ENCODE measurements at regions not wholly inside any gene's neighbourhood (a gene's known extent, or its start where the extent isn't known, plus 50 kb on each side); places are given as distances from the start of the nearest gene placed in this dataset.
"Not testable (repeated sequence)": the region's sequence is repeated elsewhere in the genome, so short reads cannot be mapped to it uniquely, and the experiment has no call there.

DNA sequence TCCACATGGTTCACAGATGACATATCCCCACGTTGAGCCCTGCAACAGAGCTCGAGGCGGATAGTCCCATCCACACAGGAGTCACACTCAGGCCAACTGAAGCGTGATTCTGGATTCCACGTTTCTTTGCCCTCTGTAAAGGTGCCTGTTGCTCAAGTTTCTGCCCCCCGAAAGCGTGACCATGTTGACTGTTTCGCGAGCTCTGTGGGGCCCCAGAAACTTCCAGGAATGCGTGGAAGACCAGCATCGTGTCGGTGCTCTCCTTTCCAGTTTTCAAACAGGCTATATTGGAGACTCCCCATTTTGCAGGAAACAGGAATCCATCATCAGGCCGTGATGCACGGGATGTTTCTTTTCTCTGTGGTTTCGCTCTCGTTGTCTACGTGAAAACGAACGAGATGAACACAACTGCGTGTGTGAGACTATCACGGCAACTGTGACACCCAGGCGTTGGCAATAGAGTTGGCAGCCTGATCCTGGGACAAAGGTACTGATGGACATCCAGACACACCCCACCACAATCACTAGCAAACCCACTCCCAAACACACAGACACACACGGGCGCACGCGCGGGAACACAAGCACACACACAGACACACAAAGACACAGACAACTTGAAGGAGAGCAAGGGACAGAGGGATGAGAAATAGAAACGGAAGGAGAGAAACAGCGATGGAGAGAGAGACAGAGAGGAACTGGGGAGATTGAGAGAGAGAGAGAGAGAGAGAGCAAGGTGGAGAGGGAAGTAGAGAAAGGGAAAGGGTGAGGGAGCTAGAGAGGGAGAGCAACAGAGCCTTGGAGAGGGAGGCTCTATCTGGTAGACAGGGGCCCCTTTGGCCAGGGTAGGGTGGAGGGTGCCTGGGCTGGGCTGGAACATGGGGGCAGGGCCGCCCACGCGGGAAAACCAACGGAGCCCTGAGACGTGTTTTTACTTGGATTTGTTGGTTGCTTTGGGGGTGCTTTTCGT, 1609.3 kb downstream of the SPATA31A7 start:
- DNase-seq (ENCODE audit: low read depth in 3 of 3, low spot score in 1 of 3) = peak in 1 of 3 donors; percentile 10

DNA sequence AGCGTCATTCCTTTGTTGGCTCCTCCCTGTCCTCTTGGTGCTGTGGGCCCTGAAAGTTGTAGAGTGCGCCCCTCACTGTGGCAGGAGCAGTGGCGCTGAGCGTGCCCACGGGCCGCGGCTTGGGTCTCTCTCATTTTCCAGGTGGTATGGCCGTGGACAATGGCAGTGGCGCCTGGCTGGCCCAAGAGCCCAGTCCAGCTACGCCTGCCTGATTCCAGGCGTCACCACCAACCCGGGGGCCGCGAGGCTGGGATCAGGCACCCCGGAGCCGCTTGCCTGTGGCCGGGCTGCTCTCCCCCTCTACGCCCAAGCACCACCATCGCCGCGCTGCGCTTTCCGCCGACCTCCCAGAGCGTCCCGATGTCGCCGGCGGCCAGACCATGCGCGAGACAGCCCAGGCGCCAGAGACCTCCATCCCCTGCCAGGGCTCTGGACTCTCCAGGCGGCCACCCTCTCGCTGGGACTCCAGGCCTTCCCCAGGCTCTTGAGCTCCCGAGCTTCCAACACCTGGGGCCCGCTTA, 1610.1 kb downstream of the SPATA31A7 start:
- not testable (repeated sequence) for DNase-seq (ENCODE audit: low read depth in 3 of 3, low spot score in 1 of 3)

DNA sequence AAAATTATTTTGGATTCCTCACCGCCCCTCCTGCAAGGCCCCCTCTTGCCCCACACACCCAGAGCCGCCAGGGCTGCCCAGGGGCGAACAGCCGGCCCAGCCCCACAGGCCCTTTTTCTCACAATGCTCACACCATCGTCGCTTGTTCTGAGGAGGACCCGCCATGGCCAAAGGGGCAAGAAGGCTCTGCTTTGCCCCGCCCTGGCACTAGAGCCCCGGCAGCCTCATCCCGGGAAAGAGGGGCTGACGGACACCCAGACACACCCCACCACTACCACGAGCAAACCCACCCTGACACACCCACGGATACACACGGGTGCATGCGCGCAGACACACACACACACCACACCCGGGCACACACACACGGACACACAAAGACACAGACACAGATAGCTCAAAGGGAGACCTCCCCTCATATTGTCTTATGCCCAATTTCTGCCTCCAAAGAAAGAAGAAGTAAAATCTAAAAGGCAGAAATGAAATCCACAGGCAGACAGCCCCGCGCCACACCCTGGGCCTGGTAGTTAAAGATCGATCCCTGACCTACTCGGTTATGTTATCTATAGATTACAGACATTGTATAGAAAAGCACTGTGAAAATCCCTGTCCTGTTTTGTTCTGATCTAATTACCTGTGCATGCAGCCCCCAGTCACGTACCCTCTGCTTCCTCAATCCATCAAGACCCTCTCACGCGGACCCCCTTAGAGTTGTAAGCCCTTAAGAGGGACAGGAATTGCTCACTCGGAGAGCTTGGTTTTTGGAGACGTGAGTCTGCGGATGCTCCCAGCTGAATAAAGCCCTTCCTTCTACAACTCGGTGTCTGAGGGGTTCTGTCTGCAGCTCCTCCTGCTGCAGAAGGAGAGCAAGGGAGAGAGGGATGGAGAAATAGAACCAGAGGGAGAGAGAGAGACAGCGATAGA, 1610.9 kb downstream of the SPATA31A7 start:
- DNase-seq (ENCODE audit: low read depth in 3 of 3, low spot score in 1 of 3) = not testable (repeated sequence)

DNA sequence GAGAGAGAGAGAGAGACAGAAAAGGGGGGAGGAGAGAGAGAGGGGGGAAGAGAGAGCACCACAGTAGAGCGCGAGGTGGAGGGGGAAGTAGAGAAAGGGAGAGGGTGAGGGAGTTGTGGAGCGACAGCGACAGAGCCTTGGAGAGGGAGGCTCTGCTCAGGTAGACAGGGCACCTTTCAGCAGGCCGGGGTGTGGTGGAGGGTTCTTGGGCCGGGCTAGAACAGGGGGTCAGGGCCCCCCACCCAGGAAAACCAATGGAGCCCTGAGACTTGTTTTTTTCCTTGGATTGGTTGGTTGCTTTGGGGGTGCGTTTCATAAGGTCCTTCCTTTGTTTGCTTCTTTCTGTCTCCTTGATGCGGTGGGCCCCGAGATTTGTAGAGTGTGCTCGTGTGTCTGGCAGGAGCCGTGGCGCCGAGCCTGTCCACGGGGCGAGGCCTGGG, 1611.6 kb downstream of the SPATA31A7 start:
- DNase-seq (ENCODE audit: low read depth in 3 of 3, low spot score in 1 of 3) = not testable (repeated sequence)

DNA sequence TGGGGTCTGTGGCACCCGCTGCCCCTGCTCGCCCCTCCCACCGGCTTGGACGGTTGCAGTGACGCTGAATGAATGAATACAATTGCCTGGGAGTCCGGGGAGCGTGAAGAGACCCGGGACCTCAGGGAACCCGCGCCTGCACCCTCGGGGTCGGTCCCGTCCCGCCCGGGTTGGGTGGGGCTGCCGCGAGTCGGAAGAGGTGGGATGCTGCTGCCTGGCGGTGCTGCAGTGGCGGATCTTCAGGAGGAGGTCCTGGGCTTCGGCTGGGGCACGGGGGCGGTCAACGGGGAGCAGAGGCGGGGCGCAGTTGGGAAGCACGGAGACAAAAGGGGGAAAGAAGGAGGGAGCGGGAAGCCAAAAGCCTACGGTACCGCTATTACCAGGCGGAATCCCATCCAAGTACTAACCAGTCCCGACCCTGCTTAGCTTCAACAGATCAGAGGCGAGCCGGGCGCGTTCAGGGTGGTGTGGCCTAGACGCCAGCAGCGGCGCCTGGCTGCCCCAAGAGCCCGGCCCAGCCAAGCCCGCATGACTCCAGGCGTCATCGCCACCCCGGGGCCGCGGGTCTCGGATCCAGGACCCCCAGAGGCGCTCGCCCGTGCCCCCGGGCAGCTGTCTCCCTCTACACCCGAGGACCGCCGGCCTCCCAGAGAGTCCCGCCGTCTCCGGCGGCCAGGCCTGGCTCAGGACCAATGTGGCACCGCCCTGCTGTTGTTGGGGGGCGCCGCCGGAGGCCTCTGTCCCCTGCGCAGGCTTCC, 1612.3 kb downstream of the SPATA31A7 start:
- peak in 1 of 3 donors; percentile 42 for DNase-seq (ENCODE audit: low read depth in 3 of 3, low spot score in 1 of 3)

DNA sequence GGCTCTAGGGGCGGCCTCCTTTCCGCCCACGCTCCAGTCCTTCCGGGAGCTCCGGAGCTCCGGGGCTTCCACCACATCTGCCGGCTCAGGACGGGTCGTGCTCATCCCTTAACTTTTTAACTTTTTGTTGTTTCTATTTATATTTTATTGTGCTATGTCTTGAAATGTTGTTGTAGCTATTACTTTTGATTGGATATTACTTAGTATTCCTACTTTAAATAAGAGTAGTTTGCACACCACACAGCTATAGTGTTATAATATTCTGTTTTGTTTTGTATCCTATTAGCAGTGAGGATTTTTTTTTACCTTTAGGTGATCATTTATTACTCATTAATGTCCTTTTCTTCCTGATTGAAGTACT, 1612.9 kb downstream of the SPATA31A7 start:
- not testable (repeated sequence) for DNase-seq (ENCODE audit: low read depth in 3 of 3, low spot score in 1 of 3)

DNA sequence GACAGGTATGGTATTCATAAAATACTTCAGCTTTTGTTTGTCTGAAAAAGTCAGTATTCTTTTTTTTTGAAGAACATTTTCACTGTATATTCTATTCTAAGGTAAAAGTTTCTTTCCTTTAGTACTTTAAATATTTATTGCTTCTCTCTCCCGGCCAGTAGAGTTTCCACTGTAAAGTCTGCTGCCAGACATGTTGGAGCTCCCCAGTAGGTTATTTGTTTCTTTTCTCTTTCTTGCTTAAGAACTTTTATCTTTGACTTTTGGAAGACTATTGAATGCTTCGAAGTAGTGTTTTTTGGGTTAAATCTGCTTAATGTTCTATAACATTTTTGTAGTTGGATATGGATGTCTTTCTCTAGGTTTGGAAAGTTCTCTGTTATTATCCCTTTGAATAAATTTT, 1613.3 kb downstream of the SPATA31A7 start:
- DNase-seq (ENCODE audit: low read depth in 3 of 3, low spot score in 1 of 3) = not testable (repeated sequence)

DNA sequence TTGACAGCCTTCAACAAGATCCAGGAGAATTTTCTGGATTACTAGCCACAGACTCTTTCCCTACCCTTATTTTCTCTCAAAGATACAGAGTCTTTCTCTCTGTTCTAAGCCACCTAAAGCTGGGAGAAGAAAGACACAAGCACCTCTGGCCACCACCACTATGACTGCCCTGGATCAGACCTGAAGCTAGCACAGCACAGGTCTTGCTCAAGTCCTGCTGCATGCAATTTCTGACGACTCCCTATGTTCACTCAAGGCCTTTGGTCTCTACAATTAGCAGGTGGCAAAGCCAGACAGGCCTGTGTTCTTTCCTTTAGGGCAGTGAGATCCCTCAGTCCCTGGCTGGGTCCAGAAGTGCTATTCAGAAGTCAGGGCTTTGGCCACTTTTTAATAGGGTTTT, 1614.5 kb downstream of the SPATA31A7 start:
- DNase-seq (ENCODE audit: low read depth in 3 of 3, low spot score in 1 of 3) = not testable (repeated sequence)

DNA sequence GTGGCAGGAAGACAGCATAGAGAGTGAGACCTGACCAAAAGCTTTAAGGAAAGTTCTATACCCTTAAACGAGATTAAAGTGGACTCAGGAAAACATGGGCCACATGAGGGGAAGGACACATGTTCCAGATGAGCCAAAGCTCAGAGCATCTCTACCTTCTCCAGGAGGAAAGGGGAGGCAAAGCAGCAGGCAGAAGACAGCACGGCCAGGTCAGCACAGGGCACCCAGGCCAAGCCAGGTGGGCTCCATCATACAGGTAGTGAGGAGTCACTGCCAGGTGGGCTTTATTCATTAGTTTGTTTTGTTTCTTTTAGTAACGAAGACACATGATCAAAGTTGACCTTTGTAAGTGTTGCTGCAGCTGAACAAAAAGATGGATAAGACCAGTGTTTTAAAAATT, 1617.6 kb downstream of the SPATA31A7 start:
- not testable (repeated sequence) for DNase-seq (ENCODE audit: low read depth in 3 of 3, low spot score in 1 of 3)

DNA sequence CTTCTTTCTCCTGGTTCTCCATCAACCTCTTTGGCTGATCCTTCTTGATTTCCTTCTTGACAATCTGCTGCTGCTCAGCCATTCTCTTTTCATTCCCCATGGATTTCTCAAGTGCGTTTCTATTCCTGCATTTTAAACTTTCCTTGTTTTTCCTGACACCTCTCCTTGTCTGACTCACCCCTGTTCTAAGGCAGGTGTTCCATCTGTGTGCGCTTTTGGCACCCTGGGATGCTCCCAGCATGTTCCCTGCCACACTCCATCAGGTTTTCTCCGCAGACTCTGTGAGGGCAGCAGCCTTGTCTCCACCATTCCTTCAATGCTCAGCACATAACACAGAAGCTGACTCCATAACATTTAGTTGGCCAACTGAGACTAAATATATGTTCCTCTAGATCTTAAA, 1618.2 kb downstream of the SPATA31A7 start:
- DNase-seq (ENCODE audit: low read depth in 3 of 3, low spot score in 1 of 3) = not testable (repeated sequence)

DNA sequence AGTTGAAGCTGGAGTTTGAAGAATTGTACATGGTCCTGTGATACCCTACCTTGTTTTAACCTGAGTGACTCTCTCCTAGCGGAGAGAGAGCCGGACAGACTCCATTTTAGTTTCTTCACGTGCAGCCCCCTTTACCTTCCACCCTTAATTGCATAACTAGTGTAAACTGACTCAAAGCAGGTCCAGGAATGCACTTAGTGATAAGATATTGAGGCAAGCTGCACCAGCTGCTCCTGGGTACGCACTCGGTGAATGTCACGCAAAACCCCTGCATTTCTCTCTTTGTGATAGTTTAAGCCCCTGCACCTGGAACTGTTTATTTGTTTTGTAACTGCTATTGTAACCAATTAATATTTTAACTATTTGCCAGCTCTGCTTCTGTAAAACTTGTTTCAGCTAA, 1620.5 kb downstream of the SPATA31A7 start:
- DNase-seq (ENCODE audit: low read depth in 3 of 3, low spot score in 1 of 3) = not testable (repeated sequence)

DNA sequence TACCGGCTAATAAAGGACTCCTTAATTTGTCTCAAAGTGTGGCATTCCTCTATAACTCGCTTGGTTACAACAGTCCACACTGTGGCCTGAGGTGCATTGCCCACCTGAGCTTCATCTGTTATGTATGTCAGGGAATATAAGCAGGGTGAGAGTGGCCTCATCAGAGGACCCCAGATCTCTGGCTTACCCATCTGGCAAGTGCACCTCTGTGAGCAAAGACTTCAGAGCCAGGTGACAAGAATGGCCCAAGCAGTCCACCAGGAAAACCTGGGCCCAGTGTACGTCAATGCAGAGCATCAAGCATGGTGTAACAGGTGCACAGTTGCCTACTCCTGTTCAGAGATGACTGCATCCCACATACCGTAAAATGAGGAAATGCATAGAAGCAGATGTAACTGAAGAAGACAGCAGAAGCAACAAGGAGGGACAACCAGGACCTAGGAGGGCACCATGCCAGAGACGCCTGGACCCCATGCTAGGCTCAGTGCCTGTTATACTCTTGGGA, 1621.0 kb downstream of the SPATA31A7 start:
- not testable (repeated sequence) for DNase-seq (ENCODE audit: low read depth in 3 of 3, low spot score in 1 of 3)

DNA sequence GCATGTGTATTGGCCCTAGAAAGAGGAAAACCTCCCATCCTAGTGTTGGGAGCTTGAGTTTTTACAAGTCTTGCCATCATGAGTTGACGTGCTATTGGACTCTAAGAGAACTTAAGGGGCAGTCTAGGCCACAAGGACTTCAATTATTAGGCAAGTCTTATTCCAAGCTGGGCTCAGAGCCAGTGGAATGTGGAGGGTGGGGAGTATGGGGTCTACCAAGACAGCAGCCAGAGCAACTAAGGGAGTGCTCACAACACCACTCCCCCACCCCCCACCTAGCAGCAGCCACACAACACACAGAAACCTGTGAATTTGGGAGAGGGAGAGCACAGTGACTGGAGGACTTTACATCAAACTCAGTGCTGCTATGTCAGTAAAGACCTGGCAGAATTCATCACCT, 1625.6 kb downstream of the SPATA31A7 start:
- DNase-seq (ENCODE audit: low read depth in 3 of 3, low spot score in 1 of 3) = not testable (repeated sequence)

DNA sequence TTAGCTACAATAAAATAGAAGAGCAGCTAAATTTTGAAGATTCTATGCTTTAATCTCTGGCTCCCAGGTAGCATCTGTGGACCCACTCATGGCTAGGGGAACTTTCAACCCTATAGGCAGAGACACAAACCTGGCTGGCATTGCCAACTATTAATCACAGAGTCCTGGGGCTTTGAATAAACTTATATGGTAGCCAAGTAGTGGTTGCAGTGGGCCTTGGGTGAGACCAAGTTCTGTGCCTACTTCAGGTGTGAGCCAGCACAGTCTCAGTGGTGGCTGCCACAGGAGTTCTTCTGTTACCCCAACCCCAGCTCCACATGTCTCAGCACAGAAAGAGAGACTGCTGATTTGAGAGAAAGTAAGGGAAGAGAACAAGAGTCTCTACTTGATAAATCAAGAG, 1626.5 kb downstream of the SPATA31A7 start:
- not testable (repeated sequence) for DNase-seq (ENCODE audit: low read depth in 3 of 3, low spot score in 1 of 3)

DNA sequence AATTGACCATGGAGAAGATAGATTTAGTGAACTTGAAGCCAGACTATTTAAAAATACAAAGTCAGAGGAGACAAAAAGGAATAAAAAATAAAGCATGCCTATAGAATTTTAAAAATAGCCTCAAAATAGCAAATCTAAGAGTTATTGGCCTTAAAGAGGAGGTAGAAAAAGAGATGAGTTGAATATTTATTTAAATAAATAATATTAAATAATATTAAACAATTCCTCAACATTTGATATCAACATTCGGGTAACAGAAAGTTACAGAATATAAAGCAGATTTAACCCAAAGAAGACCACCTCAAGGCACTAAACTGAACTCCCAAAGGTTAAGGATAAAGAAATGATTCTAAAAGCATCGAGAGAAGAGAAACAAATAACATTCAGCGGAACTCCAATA, 1627.4 kb downstream of the SPATA31A7 start:
- not testable (repeated sequence) for DNase-seq (ENCODE audit: low read depth in 3 of 3, low spot score in 1 of 3)

DNA sequence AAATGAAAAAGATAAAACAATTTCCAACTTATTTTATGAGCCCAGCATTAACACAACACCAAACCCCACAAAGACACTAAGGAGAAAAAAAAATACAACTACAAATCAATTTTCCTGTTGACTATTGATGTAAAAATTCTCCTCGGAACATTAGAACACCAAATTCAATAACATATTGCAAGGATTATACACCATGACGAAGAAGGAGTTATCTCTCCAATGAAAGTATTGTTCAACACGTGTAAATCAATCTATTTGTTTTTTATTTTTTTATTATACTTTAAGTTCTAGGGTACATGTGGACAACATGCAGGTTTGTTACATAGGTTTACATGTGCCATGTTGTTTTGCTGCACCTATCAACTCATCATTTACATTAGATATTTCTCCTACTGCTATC, 1632.3 kb downstream of the SPATA31A7 start:
- DNase-seq (ENCODE audit: low read depth in 3 of 3, low spot score in 1 of 3) = not testable (repeated sequence)

DNA sequence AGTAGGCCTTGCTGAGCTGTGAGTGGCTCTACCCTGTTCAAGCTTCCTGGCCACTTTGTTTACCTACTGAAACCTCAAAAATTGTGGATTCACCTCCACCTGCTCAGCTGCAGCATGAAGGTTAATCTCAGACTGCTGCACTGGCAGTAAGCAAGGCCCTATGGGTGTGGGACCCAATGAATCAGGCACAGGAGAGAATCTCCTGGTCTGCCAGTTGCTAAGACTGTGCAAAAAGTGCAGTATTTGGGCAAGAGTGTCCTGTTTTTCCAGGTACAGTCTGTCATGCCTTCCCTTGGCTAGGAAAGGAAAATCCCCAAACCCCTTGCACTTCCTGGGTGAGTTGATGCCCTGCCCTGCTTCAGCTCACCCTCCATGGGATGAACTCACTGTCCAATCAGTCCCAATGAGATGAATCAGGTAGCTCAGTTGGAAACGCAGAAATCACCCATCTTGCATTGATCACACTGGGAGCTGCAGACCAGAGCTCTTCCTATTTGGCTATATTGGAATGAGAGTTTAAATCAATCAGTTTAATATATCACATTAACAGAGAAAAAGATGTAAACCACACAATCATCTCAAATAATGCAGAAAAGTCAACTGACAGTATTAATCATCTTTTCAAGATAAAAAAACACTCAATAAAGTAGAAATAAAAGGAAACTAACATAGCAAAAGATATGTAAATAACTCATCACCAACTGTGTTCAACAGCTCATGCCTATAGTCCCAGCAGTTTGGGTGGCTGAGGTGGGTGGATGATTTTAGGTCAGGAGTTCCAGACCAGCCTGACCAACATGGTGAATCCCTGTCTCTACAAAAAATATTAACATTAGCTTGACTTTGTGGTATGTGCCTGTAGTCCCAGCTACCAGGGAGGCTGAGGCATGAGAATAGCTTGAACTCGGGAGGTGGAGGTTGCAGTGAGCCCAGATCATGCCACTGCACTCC, 1638.4 kb downstream of the SPATA31A7 start:
- DNase-seq (ENCODE audit: low read depth in 3 of 3, low spot score in 1 of 3) = not testable (repeated sequence)

DNA sequence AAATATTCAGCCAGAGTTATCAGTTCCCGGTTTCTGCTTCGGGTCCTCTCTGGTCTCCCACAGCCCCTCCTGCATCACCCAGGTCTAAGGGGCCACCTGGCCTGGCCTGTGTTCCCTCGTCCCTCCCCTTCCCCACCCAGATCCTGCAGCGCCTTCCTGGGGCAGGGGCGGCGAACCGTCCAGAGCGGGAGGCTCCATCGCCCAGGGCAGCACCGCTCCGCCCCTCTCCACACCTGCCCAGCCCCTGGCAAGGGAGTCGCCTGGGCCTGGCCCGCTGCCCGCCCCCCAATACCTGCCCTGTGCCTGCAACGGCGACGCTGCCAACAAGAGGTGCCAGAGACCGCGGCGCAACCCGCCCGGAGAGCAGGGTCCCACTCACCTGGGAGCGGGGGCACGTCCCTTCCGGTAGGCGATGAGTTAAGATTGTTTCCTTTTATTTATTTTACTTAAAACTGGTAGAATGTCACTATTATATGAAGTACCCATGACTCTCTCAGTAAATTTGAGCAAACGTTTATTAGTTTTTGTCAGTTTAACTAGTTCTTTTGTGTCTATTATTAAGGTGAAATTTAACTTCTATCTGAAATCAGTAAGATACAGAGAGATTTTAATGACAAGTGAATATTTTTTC, 1641.1 kb downstream of the SPATA31A7 start:
- not testable (repeated sequence) for DNase-seq (ENCODE audit: low read depth in 3 of 3, low spot score in 1 of 3)

All from stimulated activated CD4-positive, alpha-beta T cell treated with anti-CD3 and anti-CD28 coated beads, TNF-alpha, amount 100 ng/mL, for 1 hour (primary cell).